ENCODE measurements at regions not wholly inside any gene's neighbourhood (a gene's known extent, or its start where the extent isn't known, plus 50 kb on each side); places are given as distances from the start of the nearest gene placed in this dataset.
A peak's percentile ranks its signal among the peaks of the same experiment; 100 is the strongest.

GRCh38 chr4:54967289-54967688 is 158.1 kb downstream of the KDR start:
- Histone ChIP-seq H4K20me1 (ENCODE audit: insufficient read depth, low read length) (no peaks in the 10 kb centered on the region), H3K9ac (ENCODE audit: low read depth, low read length) (no peak overlapping the region), H2AFZ (ENCODE audit: low read depth, low read length) (no peak overlapping the region), H3K4me1 (ENCODE audit: insufficient read depth, low read length) (no peaks in the 10 kb centered on the region), H3K4me2 (ENCODE audit: insufficient read depth, low read length) (no peak overlapping the region), H3K27me3 (ENCODE audit: insufficient read depth, low read length, poor library complexity) (no peaks in the 10 kb centered on the region), H3K9me3 (ENCODE audit: insufficient read depth, low read length, severe bottlenecking) (no peaks in the 10 kb centered on the region), H3K4me3 (ENCODE audit: low read depth in 1 of 2, low read length in 2 of 2) (no peak overlapping the region), H3K27ac (ENCODE audit: low read length) (no peak overlapping the region), H3K36me3 (ENCODE audit: insufficient read depth, low read length) (no peaks in the 10 kb centered on the region), H3K79me2 (ENCODE audit: insufficient read depth, low read length) (no peaks in the 10 kb centered on the region)
- no peak for TF ChIP-seq EZH2 (IDR thresholded peaks at IDR 0.05; ENCODE audit: borderline replicate concordance, low read depth, low read length, severe bottlenecking)
- TF ChIP-seq CTCF (IDR thresholded peaks at IDR 0.05; ENCODE audit: borderline replicate concordance, extremely low read depth, low read length, poor library complexity, severe bottlenecking): no peak
- no peak for ATAC-seq (ENCODE audit: insufficient read depth, low read depth)
- no peak for DNase-seq

GRCh38 chr4:54961357-54961975 is 163.9 kb downstream of the KDR start:
- TF ChIP-seq EZH2 (IDR thresholded peaks at IDR 0.05; ENCODE audit: borderline replicate concordance, low read depth, low read length, severe bottlenecking) (no peak), CTCF (IDR thresholded peaks at IDR 0.05; ENCODE audit: borderline replicate concordance, extremely low read depth, low read length, poor library complexity, severe bottlenecking) (peak; percentile 51)
- Histone ChIP-seq H3K4me3 (ENCODE audit: low read depth in 1 of 2, low read length in 2 of 2) (no peak overlapping the region), H3K27ac (ENCODE audit: low read length) (no peak overlapping the region), H3K9ac (ENCODE audit: low read depth, low read length) (no peak overlapping the region), H4K20me1 (ENCODE audit: insufficient read depth, low read length) (no peaks in the 10 kb centered on the region), H2AFZ (ENCODE audit: low read depth, low read length) (no peak overlapping the region), H3K4me1 (ENCODE audit: insufficient read depth, low read length) (no peaks in the 10 kb centered on the region), H3K79me2 (ENCODE audit: insufficient read depth, low read length) (no peaks in the 10 kb centered on the region), H3K27me3 (ENCODE audit: insufficient read depth, low read length, poor library complexity) (no peaks in the 10 kb centered on the region), H3K4me2 (ENCODE audit: insufficient read depth, low read length) (no peak overlapping the region), H3K9me3 (ENCODE audit: insufficient read depth, low read length, severe bottlenecking) (no peaks in the 10 kb centered on the region), H3K36me3 (ENCODE audit: insufficient read depth, low read length) (no peaks in the 10 kb centered on the region)
- ATAC-seq (ENCODE audit: insufficient read depth, low read depth) (peak; percentile 39; the same call in 1 of the 3 replicates), DNase-seq (no peak)

- Histone ChIP-seq H2AFZ (ENCODE audit: low read depth, low read length) (no peak overlapping the region), H3K36me3 (ENCODE audit: insufficient read depth, low read length) (no peaks in the 10 kb centered on the region), H3K27me3 (ENCODE audit: insufficient read depth, low read length, poor library complexity) (no peaks in the 10 kb centered on the region), H3K9ac (ENCODE audit: low read depth, low read length) (no peak overlapping the region), H3K4me3 (ENCODE audit: low read depth in 1 of 2, low read length in 2 of 2) (no peak overlapping the region), H3K4me1 (ENCODE audit: insufficient read depth, low read length) (no peaks in the 10 kb centered on the region), H3K4me2 (ENCODE audit: insufficient read depth, low read length) (no peak overlapping the region), H3K27ac (ENCODE audit: low read length) (no peak overlapping the region), H3K9me3 (ENCODE audit: insufficient read depth, low read length, severe bottlenecking) (no peaks in the 10 kb centered on the region), H3K79me2 (ENCODE audit: insufficient read depth, low read length) (no peaks in the 10 kb centered on the region), H4K20me1 (ENCODE audit: insufficient read depth, low read length) (no peaks in the 10 kb centered on the region)
- DNase-seq: no peak
- no peak for ATAC-seq (ENCODE audit: insufficient read depth, low read depth)
- no peak for TF ChIP-seq CTCF (IDR thresholded peaks at IDR 0.05; ENCODE audit: borderline replicate concordance, extremely low read depth, low read length, poor library complexity, severe bottlenecking)
- no peak for TF ChIP-seq EZH2 (IDR thresholded peaks at IDR 0.05; ENCODE audit: borderline replicate concordance, low read depth, low read length, severe bottlenecking)
These were observed 165.7 kb downstream of the KDR start for GRCh38 chr4:54959651-54960116.
